Anterior cingulate cortex (tissue), 58 donors: ENCODE measurements at regions not wholly inside any gene's neighbourhood (a gene's known extent, or its start where the extent isn't known, plus 50 kb on each side); places are given as distances from the start of the nearest gene placed in this dataset.
"Not testable (repeated sequence)": the region's sequence is repeated elsewhere in the genome, so short reads cannot be mapped to it uniquely, and the experiment has no call there.

Experiments used
- DNase-seq, 58 donors: peaks; one replicate each; lab custom pipeline; 2025; lab: John Stamatoyannopoulos, UW

DNA sequence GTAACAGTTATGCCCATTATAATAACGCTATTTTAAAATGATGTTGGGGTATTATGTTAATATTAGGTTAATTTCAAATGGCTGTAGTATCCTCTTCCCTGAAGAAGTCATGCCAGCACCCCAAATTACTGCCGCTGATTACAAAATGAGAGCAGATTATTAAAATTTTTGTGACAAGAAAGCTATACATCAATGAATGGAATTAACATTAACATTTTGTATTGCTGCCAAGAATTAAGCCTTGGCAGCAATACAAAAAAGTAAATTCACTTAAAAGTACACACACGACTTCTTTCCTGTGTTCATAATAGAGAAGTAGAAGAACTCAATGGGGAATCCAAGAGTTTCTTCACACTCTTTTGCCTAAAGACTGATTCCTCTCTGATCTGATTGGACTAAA lies 482.8 kb downstream of the STIM2 start:
- no peak for DNase-seq

GRCh38 chr4:27350161-27350560 lies 489.5 kb downstream of the STIM2 start:
- DNase-seq: no peak

- peak in 1 of 58 donors; percentile 8 for DNase-seq
These were observed 496.6 kb downstream of the STIM2 start for GRCh38 chr4:27357283-27357682.

- DNase-seq: no peak
These were observed 497.6 kb downstream of the STIM2 start for GRCh38 chr4:27358269-27358668.

GRCh38 chr4:27360131-27360530 lies 499.5 kb downstream of the STIM2 start:
- DNase-seq: no peak

- peak in 8 of 58 donors; percentile 1 to 46 (median 10) for DNase-seq
These were observed 500.2 kb downstream of the STIM2 start for GRCh38 chr4:27360790-27361267.

- DNase-seq: no peak
These were observed 503.9 kb downstream of the STIM2 start for GRCh38 chr4:27364509-27364908.

GRCh38 chr4:27366104-27366823 lies 505.6 kb downstream of the STIM2 start:
- no peak for DNase-seq

GRCh38 chr4:27368781-27369180 lies 508.1 kb downstream of the STIM2 start:
- DNase-seq: no peak

DNA sequence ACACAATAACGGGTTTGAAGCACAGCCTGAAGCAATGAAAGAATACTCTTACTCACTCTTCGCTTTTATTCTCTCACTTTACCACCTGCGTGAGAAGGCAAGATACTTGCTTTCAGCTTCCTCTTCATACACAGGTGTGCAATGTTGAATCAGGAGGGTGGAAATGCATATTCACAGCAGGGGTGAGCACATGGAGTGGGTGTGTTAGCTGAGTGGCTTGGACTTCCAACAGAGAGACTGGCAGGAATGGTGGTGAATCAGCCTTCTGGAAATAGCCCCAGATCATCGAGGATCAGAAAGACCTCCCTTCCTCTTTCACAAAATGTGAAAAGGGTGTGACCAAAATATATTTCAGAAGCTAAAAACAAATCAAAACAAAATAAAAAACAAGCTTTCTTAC lies 521.2 kb downstream of the STIM2 start:
- DNase-seq: no peak

DNA sequence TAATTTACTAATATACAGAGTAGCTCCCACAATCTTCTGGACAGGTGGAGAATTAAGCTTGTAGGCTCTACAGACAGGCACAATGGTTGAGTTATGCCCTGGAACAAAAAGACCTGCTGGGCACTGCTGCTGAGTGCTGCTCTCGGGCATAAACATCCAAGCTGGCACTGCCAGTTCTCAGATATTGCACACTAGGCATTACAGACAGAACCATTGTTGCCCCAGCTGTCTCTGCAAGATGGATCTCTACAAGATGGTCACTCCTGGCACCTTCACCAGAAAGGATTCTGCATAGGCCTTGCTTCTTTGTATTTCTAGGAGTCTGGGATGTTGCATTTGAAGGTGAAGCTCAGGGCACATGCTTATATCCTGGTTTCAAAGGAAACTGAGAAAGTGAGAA lies 527.1 kb downstream of the STIM2 start:
- peak in 9 of 58 donors; percentile 0 to 41 (median 8) for DNase-seq

GRCh38 chr4:27397886-27398285 lies 537.2 kb downstream of the STIM2 start:
- no peak for DNase-seq

- DNase-seq: no peak
These were observed 538.1 kb downstream of the STIM2 start for GRCh38 chr4:27398631-27399310.

DNA sequence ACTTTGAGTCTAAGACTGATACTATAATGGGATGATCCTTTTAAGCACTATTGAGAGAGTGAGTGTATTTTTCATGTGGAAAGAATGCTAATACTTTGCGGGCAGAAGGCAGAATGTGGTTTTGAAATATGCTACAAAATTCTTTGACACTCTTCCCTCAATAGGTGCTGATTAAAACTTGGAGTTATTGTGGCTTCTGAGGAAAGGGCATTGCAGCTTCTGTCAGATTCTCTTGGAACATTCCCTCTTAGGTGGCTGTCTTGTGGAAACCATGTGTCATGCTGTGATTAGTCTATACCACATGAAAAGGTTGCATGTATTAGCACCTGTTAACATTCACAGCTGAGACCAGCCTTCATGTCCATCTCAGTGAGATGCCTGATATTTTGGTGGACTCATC lies 547.0 kb downstream of the STIM2 start:
- no peak for DNase-seq

DNA sequence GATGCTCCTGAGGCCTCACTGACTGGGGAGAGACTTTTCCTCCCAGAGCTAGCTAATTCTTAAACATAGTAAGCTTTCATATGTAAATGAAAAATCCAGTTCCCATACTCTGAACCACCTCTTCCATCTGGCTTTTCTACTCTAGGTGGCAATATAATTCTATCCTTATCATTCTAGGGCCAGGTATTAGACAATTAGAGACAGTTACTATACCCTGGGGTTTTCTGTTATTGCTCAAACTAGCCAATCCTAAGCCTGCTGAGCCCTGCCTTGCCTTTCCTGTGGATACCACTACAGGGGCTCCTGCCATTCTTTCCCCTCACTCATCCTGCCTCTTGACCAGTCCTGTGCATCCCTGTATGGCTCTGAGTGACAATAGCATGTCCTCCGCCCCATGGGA lies 552.0 kb downstream of the STIM2 start:
- no peak for DNase-seq

GRCh38 chr4:27414887-27415731 lies 554.5 kb downstream of the STIM2 start:
- no peak for DNase-seq

DNA sequence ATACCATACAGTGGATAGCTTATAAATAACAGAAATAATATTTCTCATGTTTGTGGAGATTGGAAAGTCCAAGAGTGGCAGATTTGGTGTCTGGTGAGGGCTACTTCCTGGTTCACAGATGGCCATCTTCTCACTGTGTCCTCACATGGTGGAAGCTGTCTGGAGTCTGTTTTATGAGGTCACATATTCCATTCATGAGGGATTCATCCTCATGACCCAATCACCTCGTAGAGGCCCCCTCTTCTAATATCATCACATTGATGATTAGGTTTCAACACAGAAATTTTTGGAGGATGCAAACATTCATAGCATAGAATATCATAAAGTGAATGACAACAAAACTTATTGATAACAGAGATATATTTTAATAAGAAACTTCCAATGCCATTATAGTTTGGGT lies 568.0 kb downstream of the STIM2 start:
- DNase-seq: no peak

DNA sequence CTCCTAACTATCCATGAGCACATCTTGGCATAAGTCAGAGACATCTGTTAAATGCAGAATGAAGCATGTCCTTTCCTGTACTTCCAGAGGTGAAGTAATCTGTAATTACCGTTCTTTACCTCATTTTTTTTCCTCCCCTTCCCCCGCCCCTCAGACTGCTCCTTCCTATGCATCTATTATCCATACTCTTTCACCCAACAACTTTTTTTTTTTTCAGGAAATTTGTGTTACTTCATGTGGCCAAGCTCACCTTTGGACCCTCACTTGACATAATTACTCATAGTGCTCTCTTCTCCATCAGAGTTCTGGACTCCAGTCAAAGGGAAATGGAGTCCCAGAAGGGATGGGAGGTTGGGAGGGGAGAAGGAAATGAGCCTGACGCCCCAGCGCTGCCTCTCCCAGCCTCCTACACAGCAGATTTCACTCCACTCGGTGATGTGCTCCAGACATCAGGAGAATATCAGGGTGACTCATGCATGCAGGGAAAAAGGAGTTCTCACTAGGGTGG lies 568.8 kb downstream of the STIM2 start:
- DNase-seq: no peak

DNA sequence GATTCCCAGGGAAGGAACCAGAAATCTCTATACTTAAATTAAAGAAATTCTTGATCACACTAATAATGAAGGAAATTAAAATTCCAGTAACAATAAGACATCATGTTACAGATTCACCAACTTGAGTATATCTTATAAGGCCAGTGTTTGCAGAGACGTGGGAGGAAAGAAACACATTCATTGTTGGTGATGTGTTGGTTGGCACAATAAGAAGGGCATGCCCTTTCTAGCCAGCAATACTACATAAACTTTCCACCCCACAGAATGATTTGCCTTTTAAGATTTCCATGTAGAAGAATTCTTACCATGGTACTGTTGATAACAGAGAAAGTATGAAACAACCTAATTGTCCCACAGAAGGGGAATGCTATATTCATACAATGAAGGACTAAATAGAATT lies 581.5 kb downstream of the STIM2 start:
- DNase-seq: no peak

GRCh38 chr4:27442661-27443060 lies 582.0 kb downstream of the STIM2 start:
- DNase-seq: not testable (repeated sequence)

DNA sequence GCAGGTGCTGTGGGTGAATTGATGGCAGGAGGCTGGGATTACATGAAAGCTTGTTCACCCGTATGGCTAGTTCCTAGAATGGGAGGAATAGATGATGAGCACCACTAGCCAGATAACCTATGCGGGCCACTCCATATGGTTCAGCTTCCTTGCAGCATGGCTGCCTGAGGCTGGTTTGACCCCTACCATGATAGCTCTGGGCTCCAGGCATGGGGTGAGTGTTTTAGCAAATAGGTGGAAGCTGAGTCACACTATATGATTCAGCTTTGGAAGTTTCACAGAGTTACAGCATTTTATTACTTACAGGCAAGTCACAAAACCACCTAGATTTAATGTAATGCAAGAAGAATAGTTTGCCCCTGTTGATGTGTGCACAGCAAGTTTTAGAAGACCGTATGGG lies 603.2 kb downstream of the STIM2 start:
- no peak for DNase-seq
